ENCODE measurements at regions not wholly inside any gene's neighbourhood (a gene's known extent, or its start where the extent isn't known, plus 50 kb on each side); places are given as distances from the start of the nearest gene placed in this dataset.

DNA sequence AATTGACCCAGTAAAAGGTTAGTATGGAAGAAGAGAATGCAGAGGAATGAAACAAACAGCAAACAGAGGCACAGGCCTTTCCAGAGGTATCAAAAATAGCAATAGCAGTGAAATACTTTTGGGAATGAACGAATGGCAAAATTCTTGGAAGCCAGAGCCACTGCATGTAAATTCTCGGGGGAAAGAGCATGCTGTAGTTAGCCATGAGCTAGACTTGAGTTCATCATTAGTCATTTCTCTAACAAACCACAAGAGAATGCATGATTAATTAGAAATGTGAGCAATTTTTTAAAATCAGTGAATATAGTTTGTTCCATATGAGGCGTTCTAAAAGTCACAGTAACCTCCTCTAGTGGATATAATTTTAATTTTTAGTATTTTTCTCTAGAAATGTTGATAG lies 170.3 kb upstream of the PRR16 start:
- Histone ChIP-seq H2BK120ac (ENCODE audit: low read depth, low read length) (peak overlapping the region; percentile 83), H3K27ac (ENCODE audit: insufficient read depth, low read length) (no peak overlapping the region), H3K4me1 (ENCODE audit: control insufficient read depth, insufficient read depth, low read length) (peaks cover 4% of the 10 kb centered on the region; the same call in 1 of the 2 replicates), H3K36me3 (ENCODE audit: control insufficient read depth, insufficient read depth, low read length) (no peaks in the 10 kb centered on the region), H3K4me2 (ENCODE audit: low read depth, low read length) (peak overlapping the region; percentile 59; the same call in 1 of the 2 replicates), H2BK15ac (ENCODE audit: low read depth, low read length) (no peak overlapping the region), H3K23ac (ENCODE audit: low read depth, low read length) (peak overlapping the region; percentile 22; the same call in 1 of the 2 replicates), H2AK9ac (replicated peaks; ENCODE audit: low read depth, low read length, poor library complexity) (no peak overlapping the region), H3K9ac (ENCODE audit: low read depth, low read length) (no peak overlapping the region), H2BK20ac (ENCODE audit: low read depth, low read length) (peak overlapping the region; percentile 74), H3K18ac (ENCODE audit: low read depth, low read length) (peak overlapping the region; percentile 68; the same call in 1 of the 2 replicates), H2AK5ac (ENCODE audit: low read depth, low read length) (no peak overlapping the region), H3K14ac (replicated peaks; ENCODE audit: low read depth, low read length) (no peak overlapping the region), H3K56ac (ENCODE audit: extremely low read depth, insufficient read depth, low read length) (peak overlapping the region; percentile 84), H3K27me3 (ENCODE audit: control insufficient read depth, insufficient read depth, low read length) (no peaks in the 10 kb centered on the region), H3K9me1 (ENCODE audit: insufficient read depth, low read length) (no peaks in the 10 kb centered on the region), H3K79me1 (ENCODE audit: low read depth in 1 of 2, low read length in 2 of 2) (no peaks in the 10 kb centered on the region), H4K20me1 (ENCODE audit: insufficient read depth, low read length) (no peaks in the 10 kb centered on the region), H2BK5ac (ENCODE audit: low read depth, low read length, poor library complexity, severe bottlenecking) (peak overlapping the region; percentile 91), H4K91ac (ENCODE audit: insufficient read depth, low read depth, low read length) (no peak overlapping the region; the same call in 1 of the 2 replicates), H4K5ac (ENCODE audit: low read depth, low read length) (peak overlapping the region; percentile 28; the same call in 1 of the 2 replicates), H3K9me3 (ENCODE audit: control insufficient read depth, insufficient read depth, low read length) (no peaks in the 10 kb centered on the region), H3K4ac (ENCODE audit: low read depth, low read length) (peak overlapping the region; percentile 63), H2AFZ (replicated peaks; ENCODE audit: low read length, poor library complexity) (no peak overlapping the region), H3K4me3 (ENCODE audit: insufficient read depth, low read depth, low read length) (no peak overlapping the region), H4K8ac (ENCODE audit: low read depth in 2 of 2, low read length in 2 of 2) (peak overlapping the region in 1 of 2 experiments; percentile 80; a peak in 2 of 4 replicates)
- CTCF ChIA-PET: interaction anchor here (0.6 kb wide), 1 partner anchor 215 kb away, joined by 3 read pairs; no protein-coding TSS in a partner anchor
- dilution Hi-C loops (cut with HindIII; ENCODE audit: low sequenced_read_pairs, unreplicated experiment) (no loop called here), intact Hi-C loops (cut with micrococcal nuclease) (no loop called here), in situ Hi-C loops (cut with MboI; ENCODE audit: low sequenced_read_pairs) (no loop called here)
- POLR2A ChIA-PET (ENCODE audit: unreplicated experiment): no interaction called here
- no CpG with 5 or more reads among the region's 3 CpGs for WGBS, 2 experiments (ENCODE audit: extremely low coverage in 2 of 2, insufficient read length in 1 of 2)
- ATAC-seq (ENCODE audit: low read depth) (peak; percentile 80), DNase-seq (peak; percentile 85)
- BruUV-seq (replicated peaks): no TSS peak
- TF ChIP-seq FOS (IDR thresholded peaks at IDR 0.05; ENCODE audit: low read depth, low read length) (0 out of 2 replicates have a peak, but pooled peaks have one; percentile 9), NFE2L2 (IDR thresholded peaks at IDR 0.05; ENCODE audit: low read depth, low read length) (no peak)
